Dedifferentiated amniotic fluid mesenchymal stem cell (primary cell): ENCODE measurements at regions not wholly inside any gene's neighbourhood (a gene's known extent, or its start where the extent isn't known, plus 50 kb on each side); places are given as distances from the start of the nearest gene placed in this dataset.
A peak's percentile ranks its signal among the peaks of the same experiment; 100 is the strongest.
"Not testable (repeated sequence)": the region's sequence is repeated elsewhere in the genome, so short reads cannot be mapped to it uniquely, and the experiment has no call there.

ENCODE experiments used
- DNase-seq: peaks from one replicate; pipeline ENCODE4 v3.0.0-alpha.2; 2016; ENCODE audit errors: extremely low spot score

DNA sequence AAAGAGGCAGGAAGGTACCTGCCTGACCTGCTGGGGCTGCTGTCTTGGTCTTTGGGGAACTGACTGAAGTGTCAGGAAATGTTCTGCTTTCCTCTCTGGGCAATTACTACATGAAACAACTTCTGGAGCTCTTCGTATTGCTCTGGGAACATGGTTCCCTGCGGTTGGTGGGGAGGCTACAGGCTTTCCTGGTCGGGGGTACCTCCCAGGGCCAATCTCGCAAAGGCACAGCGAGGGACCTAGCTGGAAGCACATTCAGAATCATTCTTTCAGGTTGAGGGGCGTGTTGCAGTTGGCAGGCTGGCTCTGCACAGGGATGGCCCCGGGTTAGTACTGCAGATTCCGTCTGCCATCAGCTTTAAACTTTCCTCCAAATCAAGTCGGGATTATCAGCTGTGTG is 88.9 kb upstream of the RANBP3L start:
- DNase-seq = no peak

DNA sequence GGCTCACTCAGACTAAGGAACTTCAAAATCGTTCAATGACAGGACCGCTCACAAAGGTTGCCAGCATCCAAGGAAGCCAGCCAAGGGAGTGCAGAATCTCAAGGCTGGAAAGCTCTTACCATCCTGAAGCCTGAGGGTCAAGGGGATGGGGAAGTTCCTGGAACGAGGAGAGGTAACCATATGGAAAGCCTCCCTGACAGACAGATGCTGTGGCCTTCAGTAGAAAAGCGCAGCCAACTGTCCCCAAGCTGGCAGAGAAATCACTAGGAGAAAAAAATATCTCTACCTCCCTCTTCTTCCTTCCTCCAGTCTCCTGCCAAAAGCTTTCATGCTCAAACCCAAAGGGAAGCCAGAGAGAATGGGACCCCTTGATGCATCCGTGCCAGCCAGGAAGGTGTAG is 90.5 kb upstream of the RANBP3L start:
- DNase-seq = no peak

DNA sequence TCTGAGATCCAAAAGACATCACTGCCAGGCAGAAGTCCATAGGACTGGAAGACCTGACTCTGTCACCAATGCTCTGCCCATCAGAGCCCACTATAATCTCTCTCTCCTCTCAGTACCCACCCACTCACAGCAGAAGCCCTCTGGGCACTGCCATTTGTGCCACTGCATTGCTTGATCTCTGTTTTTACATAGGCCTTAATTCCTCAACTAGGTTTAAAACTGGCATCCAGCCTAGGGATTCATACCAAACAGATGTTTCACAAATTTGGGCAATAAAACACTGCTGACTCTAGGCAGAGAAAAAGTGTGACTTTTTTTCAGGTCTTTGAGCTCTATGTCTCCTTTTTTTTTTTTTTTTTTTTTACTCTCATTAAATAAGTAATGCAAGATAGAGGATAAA is 91.1 kb upstream of the RANBP3L start:
- DNase-seq = peak; percentile 71

DNA sequence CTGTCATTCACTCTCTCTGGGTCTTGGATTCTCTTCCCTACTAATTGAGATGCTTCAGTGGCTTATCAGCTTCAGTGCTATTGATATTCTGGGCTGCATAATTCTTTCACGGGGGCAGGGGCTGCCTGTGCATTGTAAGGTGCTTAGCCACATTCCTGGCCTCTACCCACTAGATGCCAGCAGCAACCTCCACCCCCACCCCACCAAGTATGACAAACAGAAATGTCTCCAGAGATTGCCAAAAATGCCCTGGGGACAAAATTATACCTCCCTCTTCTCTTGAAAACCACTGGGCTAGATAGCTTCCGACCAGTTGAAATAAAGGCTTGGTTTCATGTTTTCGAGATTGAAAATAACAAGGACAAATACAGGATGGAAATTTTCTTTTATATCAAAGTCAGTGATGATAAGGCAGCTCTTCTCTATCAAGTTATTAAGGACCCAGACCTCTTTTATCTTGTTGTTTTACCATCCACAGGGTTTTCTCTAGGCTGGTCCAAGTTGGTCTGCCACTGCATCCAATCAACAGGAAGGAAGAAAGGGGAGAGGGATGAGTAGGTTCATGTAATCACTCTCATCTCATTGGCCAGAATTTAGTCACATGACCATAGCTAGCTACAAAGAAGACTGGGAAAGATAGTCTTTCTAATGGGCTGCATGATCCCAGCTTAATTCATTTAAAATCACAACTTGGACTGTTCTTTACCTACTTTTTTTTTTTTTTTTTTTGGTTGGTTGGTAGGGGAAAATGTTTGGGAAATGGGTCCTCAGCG is 92.1 kb upstream of the RANBP3L start:
- no peak for DNase-seq

DNA sequence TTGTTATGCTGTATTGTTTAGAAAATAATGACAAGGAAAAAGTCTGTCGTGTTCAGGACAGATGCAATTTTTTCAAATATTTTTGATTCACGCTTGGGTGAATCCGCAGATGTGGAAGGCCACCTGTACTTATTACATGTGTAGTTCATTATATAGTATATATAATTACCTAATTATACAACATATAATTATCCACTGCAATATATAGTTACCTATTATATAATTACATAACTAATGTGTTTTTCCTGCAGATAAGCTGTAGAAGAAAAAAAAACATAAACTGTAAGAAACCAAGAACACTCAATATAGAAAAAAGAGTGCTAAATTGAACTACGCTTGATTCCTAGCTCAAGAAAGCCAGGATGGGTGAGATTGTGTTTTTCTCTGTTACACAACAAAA is 93.6 kb upstream of the RANBP3L start:
- no peak for DNase-seq

GRCh38 chr5:36395947-36396346 is 94.2 kb upstream of the RANBP3L start:
- DNase-seq = not testable (repeated sequence)

- DNase-seq = no peak
Observed at GRCh38 chr5:36396640-36397039, 94.9 kb upstream of the RANBP3L start.

DNA sequence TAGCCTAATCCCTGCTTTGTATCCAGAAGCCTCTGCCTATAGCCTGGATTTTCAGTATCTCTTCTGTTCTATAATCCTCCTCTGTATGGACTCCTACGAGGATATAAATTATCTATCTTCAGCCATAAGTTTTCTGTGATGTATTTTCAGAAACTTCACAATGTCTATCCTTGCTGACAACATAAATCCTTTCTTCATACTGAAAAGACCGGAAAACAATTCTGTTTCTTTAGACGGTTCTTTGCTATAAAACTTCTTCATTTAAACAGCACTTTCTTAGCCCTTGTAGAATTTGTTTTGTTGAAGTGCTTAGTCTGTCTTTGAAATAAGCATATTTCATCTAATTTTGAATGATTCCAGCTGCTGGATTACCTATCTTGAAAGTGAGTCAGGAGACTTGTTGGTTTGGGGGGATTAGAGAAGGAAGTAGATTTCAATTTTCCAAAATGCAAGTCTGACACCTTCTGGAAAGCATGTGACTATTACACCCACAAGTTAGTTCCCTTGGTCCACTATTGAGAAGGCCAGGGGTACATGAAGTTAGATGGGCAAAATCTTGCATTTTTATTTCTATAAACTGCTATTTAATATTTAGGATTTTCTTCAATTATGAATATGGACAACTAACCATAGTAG is 96.3 kb upstream of the RANBP3L start:
- DNase-seq = no peak

DNA sequence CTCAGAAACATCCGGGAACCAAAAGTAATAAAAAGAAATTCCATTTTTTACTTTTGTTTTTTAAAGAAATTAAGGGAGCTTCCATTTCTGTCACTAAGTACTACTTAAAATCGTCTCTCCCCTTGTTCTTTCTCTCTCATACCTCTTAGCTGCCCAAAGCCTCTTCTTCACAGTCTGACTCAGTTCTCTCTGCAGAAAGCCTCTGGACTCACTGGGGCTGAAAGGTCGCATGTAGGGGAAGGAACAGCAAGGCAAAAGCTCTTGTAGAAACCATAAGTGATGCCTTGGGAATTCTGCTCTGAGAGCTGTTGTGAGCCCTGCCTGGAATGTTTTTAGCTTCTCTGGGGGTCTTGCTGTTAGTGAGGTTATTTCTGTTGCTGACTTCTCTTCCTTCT is 100.8 kb upstream of the RANBP3L start:
- DNase-seq = no peak

DNA sequence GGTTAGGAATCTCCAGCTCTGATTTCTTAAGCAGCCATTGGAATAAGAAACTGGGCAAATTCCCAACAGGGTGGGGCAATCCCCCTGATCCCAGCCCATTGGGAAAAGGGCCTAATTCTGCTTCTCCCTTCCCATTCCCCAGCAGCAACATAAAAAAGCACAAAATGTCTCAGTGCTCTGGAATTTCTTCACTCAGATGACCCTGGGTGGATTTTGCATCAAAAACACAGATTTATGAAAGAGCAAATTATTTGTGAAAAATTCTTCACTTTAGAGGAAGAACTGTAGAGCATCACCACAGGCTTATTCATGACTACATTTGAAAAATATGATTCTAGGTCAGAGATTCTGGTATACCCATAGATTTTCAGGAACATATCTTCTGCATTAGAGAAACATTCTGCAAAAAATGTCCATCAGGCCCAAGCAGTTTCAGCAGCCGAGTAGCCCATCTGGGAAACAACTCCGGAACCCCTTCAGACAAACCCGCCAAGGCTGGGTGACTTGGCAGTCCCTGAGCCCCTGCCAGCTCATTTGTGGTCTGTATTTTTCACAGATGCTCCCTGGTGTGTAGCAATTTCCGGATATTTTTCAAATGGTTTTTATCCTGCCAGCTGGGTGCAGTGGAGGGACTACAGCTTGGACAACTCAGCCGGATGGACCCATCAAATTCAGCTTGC is 102.1 kb upstream of the RANBP3L start:
- peak; percentile 61 for DNase-seq

GRCh38 chr5:36406023-36406422 is 104.3 kb upstream of the RANBP3L start:
- no peak for DNase-seq

GRCh38 chr5:36407396-36407795 is 105.7 kb upstream of the RANBP3L start:
- no peak for DNase-seq

DNA sequence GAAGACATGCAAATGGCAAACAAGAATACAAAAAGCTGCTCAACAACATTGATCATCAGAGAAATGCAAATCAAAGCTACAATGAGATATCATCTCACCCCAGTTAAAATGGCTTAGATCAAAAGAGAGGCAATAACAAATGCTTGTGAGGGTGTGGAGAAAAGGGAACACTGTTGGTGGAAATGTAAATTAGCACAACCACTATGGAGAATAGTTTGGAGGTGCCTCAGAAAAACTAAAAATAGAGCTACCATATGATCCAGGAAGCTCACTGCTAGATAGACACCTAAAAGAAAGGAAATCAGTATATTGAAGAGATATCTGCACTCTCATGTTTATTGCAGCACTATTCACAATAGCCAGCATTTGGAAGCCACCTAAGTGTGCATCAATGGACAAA is 108.0 kb upstream of the RANBP3L start:
- DNase-seq = not testable (repeated sequence)

DNA sequence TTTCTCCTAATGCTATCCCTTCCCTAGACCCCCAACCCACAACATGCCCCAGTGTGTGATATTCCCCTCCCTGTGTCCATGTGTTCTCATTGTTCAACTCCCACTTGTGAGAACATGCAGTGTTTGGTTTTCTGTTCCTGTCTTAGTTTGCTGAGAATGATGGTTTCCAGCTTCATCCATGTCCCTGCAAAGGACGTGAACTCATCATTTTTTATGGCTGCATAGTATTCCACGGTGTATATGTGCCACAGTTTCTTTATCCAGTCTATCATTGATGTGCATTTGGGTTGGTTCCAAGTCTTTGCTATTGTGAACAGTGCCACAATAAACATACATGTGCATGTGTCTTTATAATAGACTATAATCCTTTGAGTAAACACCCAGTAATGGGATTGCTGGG is 109.0 kb upstream of the RANBP3L start:
- not testable (repeated sequence) for DNase-seq

- DNase-seq = peak; percentile 67
Observed at GRCh38 chr5:36414869-36415282, 113.2 kb upstream of the RANBP3L start.

GRCh38 chr5:36416605-36417004 is 114.9 kb upstream of the RANBP3L start:
- no peak for DNase-seq

DNA sequence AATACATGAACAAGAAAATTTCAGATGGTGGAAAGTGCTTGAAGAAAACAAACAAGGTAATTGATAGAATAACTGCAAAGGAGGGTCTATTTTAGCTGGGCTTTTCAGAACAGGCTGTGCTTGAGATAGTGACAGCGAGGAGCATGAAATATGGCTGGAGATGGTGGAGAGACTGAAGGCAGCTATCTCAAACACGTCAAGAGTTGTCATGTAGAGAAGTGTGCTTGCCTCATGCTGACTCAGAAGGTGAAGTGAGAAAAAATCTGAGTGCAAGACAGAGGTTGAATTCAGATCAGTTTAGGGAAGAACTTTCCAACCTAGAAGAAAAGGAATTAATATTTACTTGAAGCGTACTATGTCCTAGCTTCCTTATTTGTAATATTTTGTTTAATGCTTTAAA is 115.5 kb upstream of the RANBP3L start:
- no peak for DNase-seq

DNA sequence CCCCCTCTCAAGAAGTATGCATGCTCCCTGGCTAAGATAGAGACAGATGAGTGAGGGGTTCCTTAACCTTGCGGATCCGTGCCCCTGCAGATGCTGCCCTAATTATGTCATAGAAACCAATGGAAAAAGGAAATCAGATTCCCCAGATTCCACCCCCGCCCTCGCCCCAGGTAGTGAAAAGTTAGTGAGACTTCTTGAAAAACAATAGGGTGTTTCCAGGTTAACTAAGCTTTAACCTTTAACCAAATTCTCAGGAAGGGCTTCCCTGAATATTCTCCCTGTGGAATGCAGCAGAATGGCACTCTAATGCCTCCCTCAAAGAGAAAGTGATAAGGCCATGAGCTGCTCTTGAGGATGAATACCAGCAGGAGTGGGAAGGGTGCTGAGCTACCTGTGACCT is 116.0 kb upstream of the RANBP3L start:
- DNase-seq = no peak

GRCh38 chr5:36418152-36418979 is 116.7 kb upstream of the RANBP3L start:
- DNase-seq = no peak

DNA sequence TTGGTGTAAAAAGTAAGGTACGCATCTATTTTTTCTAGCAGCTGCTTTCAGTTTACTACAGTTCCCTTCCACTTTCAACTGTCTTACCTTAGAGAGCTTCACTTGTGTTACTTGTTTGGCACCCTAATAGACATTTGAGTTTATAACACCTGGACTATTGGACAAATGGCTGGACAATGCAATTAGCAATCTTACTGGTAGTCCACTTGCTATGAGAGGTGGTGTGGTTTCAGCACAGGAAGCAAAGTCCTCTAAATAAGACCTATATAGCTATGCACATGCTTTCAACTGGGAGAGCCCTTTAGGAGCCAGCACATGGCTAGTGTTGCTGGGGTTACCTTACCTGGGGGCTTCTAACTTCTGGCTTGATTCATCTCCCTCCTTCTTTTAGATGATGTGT is 119.6 kb upstream of the RANBP3L start:
- no peak for DNase-seq

DNA sequence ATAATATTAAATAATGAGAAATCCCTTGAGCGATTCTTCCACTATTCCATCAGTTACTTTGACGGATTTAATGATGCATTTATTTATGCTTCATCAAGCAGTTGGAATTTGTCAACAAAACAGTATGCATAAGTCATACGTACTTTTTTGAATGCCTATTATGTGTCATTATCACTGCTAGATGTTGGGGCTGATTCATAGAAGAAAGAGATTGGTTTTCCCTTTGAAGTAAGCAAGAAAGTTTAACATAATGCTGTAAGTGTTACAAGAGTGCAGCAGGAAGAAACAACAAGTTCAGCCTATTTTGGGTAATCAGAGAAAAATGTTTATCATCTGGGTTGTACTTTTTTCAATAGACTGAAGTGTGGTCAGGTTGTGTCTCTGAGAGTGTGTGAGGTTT is 121.2 kb upstream of the RANBP3L start:
- DNase-seq = no peak
